Cerebellar cortex (tissue), 1 donor: ENCODE measurements at regions not wholly inside any gene's neighbourhood (a gene's known extent, or its start where the extent isn't known, plus 50 kb on each side); places are given as distances from the start of the nearest gene placed in this dataset.
"Not testable (repeated sequence)": the region's sequence is repeated elsewhere in the genome, so short reads cannot be mapped to it uniquely, and the experiment has no call there.

ENCODE experiments used
- DNase-seq: peaks from one replicate; pipeline ENCODE4 v3.0.0-alpha.2; 2015; ENCODE audit warnings: low spot score

GRCh38 chr3:139134678-139135372 is 90.1 kb upstream of the PRR23C start:
- DNase-seq = no peak

GRCh38 chr3:139135657-139136056 is 91.0 kb upstream of the PRR23C start:
- no peak for DNase-seq

GRCh38 chr3:139136469-139137202 is 91.9 kb upstream of the PRR23C start:
- no peak for DNase-seq

DNA sequence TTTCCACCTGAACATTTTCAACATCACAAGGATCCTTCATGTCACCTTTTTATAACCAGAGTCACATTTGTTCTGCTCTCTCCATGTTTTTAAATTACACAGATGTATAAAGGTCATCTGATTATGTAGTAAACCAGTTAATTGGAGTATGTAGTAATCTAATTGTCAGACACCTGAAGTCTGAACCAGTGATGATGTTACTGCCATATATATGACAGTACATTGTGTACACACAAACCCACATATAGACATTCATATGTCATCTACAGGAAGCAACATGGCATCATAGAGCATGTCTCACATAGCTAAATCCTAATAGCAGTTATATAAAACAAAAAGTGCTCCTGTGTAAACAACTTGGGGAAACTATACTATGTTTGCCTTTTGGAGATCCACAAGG is 95.9 kb upstream of the PRR23C start:
- DNase-seq = no peak

DNA sequence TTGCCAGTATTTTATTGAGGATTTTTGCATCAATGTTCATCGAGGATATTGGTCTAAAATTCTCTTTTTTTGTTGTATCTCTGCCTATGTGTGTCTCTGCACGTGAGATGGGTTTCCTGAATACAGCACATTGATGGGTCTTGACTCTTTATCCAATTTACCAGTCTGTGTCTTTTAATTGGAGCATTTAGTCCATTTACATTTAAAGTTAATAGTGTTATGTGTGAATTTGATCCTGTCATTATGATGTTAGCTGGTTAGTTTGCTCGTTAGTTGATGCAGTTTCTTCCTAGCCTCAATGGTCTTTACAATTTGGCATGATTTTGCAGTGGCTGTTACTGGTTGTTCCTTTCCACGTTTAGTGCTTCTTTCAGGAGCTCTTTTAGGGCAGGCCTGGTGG is 101.3 kb upstream of the PRR23C start:
- DNase-seq = not testable (repeated sequence)

GRCh38 chr3:139151530-139151929 is 106.8 kb upstream of the PRR23C start:
- no peak for DNase-seq

GRCh38 chr3:139153434-139153833 is 108.7 kb upstream of the PRR23C start:
- DNase-seq = not testable (repeated sequence)

GRCh38 chr3:139157161-139157932 is 112.7 kb upstream of the PRR23C start:
- DNase-seq = no peak

DNA sequence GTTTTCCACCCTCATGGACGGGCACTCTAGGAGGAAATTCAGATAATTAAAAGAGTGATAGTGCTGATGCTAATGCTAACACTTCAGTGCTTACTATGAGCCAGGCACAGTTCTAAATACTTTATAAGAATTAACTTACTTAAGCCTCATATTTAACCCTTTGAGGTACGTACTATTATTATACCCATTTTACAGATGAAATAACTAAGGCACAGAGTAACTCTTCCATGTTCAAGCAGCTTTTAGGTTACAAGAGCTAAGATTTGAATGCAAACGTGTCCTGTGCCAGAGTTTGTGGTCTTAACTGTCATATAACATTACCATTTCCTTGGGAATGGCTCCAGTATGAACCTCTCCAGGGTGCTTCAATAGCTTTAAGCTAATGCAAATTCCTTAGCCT is 114.7 kb upstream of the PRR23C start:
- DNase-seq = no peak

DNA sequence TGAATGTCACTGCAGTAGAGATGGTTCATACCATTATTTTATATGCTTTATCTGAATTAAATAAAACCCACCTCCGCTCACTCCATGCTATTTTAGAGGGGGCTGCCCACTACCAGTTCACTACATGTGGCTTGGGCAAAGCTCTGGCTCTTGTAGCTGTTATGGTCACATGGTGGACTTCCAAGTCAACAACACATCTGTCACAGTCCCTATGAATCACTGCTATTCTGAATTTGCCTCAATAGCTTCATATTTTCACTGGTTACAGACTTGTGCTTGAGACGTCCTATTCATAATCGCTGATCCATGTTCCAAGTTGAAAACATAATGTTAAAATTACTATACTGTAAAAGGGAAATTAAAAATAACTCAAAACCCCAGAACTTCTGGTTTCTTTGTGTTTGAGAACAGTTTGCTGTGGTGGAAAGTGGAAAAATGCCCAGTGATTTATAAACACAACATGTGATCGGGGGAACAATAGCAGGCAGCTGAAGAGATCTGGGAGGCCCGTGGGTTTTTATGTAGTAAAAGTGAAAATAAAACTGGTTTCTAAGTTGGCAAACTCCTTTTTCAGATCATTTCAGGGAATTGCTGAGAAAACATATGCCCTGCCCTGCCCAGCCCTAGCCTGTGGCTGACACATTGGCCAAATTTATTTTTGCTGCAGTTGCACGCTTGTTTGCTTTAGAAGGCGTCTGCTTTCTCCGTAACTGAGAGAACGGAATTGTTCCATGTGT is 128.8 kb upstream of the PRR23C start:
- no peak for DNase-seq

- no peak for DNase-seq
These were observed 135.8 kb upstream of the PRR23C start for GRCh38 chr3:139180489-139180888.

GRCh38 chr3:139182143-139182542 is 137.5 kb upstream of the PRR23C start:
- no peak for DNase-seq

DNA sequence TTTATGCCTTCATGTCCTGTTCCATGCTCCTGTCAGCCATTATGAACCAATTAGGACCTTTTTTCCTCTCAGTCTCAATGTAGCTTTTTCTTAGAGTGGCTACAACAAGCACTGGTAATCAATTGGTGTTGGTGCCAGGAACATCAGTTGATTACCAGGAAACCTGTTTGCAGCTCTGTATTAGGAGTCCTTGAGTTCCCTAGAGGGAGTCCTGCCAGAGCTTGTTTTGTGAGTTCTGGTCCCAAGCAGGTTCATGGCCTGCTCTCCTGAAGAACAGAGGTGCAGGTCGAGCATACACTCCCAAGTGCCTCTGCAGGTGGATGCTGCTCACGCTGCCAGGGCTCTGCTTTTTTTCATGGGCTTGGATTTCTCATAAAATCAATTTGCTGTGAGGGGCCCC is 137.9 kb upstream of the PRR23C start:
- no peak for DNase-seq

GRCh38 chr3:139185527-139185926 is 140.8 kb upstream of the PRR23C start:
- DNase-seq = no peak

DNA sequence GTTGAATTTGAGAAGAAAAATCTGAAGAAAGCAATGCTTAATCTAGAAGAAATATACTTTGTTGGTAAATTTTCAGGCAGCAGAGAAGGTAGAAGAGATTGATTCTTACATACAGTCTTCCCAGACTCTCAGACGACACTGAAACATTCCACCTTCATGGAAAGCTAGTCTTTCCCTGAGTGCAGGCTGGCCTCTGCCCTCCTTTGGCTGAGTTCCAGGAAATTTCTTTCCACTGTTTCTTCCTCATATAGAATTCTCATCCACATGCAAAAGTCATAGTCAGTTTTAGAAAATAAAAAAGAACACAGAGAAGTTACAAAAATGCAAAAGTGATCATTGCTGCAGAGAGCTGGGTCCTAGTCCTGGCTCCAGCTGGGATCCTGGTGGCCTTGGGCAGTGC is 142.5 kb upstream of the PRR23C start:
- DNase-seq = no peak

DNA sequence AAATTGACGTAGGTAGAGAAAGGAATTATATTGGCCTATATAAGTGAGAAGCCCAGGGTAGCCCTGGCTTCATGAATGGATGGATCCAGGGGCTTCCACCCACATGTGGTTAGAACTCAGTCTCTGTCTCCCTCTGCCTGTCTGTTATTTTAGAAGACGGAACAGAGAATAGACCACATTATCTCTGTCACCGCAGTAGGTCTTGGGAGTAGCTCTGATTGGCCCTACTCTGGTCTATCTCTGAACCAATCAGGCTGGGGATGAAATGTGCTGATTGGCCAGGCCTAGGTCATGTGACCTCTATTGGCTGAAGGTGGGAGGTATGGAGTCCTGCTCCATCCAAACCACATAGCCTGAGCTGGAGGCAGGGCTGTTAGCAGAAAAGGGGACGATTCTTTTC is 143.0 kb upstream of the PRR23C start:
- DNase-seq = no peak

GRCh38 chr3:139189943-139190342 is 145.3 kb upstream of the PRR23C start:
- no peak for DNase-seq

DNA sequence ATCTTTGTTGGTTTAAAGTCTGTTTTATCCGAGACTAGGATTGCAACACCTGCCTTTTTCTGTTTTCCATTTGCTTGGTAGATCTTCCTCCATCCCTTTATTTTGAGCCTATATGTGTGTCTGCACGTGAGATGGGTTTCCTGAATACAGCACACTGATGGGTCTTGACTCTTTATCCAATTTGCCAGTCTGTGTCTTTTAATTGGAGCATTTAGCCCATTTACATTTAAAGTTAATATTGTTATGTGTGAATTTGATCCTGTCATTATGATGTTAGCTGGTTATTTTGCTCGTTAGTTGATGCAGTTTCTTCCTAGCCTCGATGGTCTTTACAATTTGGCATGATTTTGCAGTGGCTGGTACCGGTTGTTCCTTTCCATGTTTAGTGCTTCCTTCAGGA is 149.4 kb upstream of the MRPS22 start:
- DNase-seq = not testable (repeated sequence)

- DNase-seq = not testable (repeated sequence)
These were observed 147.7 kb upstream of the MRPS22 start for GRCh38 chr3:139196146-139196545.

DNA sequence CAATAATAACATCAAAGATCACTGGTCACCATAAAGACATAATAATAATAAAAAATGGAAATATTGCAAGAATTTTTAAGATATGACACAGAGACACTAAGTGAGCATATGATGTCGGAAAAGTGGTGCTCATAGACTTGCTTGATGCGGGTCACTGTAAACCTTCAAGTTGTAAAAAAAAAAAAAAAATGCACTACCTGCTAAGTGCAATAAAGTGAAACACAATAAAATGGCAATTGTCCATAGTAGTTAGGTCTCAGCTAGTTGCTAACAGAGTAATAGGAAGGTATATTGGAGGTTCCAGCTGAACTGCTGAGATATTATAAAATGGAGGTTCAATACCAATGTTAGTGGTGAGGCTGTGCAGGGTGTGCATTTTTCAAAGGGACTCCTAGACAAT is 146.6 kb upstream of the MRPS22 start:
- no peak for DNase-seq

- DNase-seq = no peak
These were observed 145.6 kb upstream of the MRPS22 start for GRCh38 chr3:139198186-139198585.

- DNase-seq = no peak
These were observed 144.9 kb upstream of the MRPS22 start for GRCh38 chr3:139198929-139199328.
